Dermis blood vessel endothelial cell (primary cell): ENCODE measurements at regions not wholly inside any gene's neighbourhood (a gene's known extent, or its start where the extent isn't known, plus 50 kb on each side); places are given as distances from the start of the nearest gene placed in this dataset.
"Not testable (repeated sequence)": the region's sequence is repeated elsewhere in the genome, so short reads cannot be mapped to it uniquely, and the experiment has no call there.

Experiments
- DNase-seq: peaks from one replicate; pipeline ENCODE4 v3.0.0; 2010

GRCh38 chrX:114272096-114272686 is 311.7 kb upstream of the HTR2C start:
- DNase-seq: no peak

- not testable (repeated sequence) for DNase-seq
Observed at GRCh38 chrX:114270371-114270770, 313.5 kb upstream of the HTR2C start.

DNA sequence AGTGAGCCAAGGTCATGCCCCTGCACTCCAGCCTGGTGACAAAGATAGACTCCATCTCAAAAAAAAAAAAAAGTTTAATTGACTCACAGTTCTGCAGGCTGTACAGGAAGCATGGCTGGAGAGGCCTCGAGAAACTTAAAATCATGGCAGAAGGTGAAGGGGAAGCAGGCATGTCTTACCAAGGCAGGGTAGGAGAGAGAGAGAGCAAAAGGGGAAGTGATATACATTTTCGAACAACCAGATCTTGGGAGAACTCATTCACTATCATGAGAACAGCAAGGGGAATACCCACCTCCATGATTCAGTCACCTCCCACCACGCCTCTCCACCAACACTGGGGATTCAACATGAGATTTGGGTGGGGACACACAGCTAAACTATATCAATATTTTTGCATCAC is 315.2 kb upstream of the HTR2C start:
- no peak for DNase-seq

- no peak for DNase-seq
Observed at GRCh38 chrX:114267142-114267541, 316.7 kb upstream of the HTR2C start.

DNA sequence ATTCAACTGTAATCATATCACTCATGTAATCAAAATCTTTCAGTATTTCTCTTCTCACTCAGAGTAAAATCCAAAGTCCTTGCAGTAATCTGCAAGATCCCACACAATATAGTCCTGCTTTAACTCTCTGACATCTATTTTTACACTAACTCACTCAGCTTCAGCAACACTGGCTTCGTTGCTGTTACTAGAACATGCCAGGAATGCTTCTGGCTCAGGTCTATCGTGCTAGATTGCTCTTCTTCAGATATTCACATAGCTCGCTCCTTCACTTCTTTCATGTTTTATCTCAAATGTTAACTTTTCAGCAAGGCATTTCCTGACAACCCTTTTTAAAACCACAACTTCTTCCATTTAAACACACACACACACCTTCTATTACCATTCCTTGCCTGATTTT is 331.7 kb upstream of the HTR2C start:
- DNase-seq: no peak

DNA sequence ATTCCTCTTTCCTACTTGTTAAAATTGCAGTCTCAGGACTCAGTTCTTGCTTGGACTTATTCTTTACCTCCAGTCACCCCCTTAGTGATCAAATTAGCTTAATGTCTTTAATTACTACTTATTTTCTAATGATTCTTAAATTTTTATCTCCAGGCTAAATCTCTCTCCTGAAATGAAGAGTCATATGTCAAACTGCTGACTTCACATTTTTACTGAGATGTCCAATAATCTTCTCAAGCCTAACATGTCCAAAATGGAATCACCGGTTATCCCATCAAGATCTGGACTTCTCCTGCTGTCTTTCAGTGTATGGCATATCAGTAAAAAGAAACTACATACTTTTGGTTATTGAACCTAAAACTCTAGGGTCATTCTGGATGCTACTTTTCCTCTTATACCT is 332.3 kb upstream of the HTR2C start:
- no peak for DNase-seq

DNA sequence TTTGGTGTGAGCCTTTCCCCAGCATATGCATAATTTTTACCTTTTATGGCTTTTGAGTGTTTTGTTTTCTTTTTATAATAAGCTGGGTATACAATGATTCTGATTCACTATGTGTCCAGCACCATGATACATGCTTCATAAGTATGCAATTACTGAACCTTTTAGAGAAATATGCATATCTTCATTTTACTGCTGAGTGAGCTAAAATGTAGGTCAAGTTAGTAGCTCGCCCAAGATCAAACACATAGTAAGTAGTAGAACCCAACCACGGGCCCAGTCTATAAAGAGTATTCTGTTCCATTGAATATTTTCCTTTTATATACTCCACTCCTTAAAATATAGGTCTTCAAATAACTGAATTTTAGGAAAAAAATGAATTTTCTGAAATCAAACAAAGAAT is 362.4 kb upstream of the HTR2C start:
- no peak for DNase-seq

GRCh38 chrX:114210879-114211278 is 373.0 kb upstream of the HTR2C start:
- no peak for DNase-seq

DNA sequence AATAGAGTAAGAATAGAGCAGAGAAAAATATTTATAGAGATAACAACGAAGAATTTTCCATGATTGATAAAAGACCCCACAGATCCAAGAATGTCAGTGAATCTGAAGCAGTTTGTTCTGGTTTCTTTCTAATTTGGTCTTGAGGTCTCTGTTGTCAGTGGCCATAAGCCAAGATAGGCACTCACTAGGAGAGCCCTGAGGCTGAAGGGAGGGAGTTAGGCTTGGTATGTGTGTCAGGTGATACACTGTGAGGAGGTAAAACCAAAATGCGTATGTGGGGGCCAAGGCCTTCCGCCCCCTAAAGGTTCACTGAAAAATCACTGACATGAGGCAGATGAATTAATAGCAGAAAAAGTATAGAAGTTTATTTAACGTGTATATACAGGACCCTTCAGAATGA is 382.3 kb upstream of the HTR2C start:
- no peak for DNase-seq

- no peak for DNase-seq
Observed at GRCh38 chrX:114181195-114181594, 402.7 kb upstream of the HTR2C start.

DNA sequence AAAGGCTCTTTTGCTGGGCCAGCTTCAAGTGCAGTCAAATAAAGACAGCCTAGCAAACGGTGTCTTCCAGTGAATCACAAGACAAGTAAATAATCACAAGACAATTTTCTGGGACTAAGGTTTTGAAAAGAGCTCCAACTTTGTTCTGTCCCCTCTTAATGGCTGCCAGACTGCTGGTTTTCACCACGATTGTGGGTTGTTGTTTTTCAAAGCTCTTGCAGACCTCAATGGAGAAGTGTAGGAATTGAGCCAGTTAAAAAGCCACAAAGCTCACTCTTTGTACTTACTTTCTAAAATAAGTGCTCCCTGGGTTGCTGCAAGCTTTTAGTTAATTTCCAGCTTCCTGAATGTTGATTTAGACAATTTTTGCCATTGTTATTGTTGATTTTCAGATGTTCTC is 405.8 kb upstream of the HTR2C start:
- DNase-seq: no peak

DNA sequence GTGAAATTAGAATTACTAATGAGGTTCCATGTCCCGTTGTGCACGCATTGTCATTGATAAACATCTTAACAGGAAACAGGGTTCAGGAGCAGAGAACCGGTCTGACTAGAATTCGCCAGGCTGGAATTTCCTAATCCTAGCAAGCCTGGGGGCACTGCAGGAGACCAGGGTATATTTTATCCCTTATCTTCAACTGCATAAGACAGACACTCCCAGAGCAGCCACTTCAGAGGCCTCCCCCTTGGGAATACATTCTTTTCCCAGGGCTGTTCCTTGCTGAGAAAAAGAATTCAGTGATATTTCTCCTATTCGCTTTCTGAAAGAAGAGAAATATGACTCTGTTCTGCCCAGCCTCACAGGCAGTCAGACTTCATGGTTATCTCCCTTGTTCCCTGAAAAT is 416.6 kb upstream of the HTR2C start:
- not testable (repeated sequence) for DNase-seq

GRCh38 chrX:114166601-114167000 is 417.3 kb upstream of the HTR2C start:
- no peak for DNase-seq

- DNase-seq: no peak
Observed at GRCh38 chrX:114165537-114165936, 418.3 kb upstream of the HTR2C start.

DNA sequence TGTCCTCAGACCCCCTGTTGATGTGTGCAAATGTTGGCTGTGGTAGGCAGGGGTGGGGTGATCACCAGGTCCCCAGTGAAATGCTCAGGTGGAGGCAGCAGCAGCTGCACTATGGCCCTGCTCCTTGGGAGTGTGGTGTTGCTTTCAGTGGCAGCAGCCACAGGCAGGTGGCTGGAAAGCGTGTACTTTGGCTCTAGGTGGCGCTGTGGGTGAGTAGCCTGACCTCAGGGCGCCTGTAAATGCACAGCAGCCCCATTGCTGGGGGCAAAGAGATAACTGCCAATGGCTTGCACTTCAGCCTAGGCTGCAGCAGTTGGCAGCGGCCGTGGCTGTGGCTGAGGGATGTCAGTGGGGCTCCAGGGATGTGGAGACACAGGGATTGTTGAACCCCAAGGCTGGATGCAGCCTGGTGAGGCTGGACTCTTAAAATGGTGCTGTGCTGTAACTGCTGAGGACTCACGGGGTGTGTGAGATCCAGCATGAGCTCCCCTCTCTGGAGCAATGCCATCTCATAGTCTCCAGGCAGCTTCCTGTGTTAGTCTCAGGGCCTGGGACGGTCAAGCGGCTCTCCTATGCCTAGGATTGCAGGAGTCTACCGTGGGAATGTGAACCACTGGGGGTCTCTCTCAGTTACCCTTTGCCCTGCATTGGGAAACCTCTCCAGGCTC is 421.7 kb upstream of the HTR2C start:
- DNase-seq: no peak

GRCh38 chrX:114152801-114153200 is 431.1 kb upstream of the HTR2C start:
- no peak for DNase-seq

DNA sequence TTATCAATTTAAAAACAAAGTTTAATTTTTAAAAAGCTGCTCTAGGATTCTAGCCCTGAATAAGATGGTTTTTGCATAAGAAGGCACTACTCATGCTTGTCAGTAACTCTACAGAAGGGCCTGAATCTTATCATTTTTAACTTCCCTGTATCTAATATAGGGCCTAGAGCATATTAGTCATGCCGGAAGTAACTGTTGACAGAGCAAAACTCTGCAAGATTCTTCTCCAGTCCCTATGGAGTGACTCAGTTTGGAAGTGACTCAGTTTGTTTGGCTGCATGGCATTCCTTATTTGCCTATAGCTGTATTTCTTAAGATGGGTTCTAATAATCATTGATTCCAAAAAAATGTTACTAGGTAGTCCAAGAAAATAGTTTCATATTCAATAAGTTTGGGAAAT is 431.8 kb upstream of the HTR2C start:
- DNase-seq: peak; percentile 60

DNA sequence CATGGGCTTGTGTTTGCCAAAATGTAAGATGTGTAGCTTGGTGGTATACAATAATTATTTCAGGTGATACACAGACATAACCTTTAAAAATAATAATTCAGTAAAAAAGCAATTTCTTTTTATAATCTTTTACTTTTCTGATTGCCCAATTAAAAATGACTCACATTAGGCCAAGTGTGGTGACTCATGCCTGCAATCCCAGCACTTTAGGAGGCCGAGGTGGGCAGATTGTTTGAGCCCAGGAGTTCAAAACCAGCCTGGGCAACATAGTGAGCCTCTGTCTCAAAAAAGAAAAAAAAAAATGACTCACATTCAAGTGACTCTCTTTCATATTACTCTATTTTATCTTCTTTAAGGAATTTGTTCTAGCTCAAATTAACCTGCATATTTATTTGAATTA is 449.4 kb upstream of the HTR2C start:
- no peak for DNase-seq

GRCh38 chrX:114127411-114128025 is 456.4 kb upstream of the HTR2C start:
- no peak for DNase-seq

DNA sequence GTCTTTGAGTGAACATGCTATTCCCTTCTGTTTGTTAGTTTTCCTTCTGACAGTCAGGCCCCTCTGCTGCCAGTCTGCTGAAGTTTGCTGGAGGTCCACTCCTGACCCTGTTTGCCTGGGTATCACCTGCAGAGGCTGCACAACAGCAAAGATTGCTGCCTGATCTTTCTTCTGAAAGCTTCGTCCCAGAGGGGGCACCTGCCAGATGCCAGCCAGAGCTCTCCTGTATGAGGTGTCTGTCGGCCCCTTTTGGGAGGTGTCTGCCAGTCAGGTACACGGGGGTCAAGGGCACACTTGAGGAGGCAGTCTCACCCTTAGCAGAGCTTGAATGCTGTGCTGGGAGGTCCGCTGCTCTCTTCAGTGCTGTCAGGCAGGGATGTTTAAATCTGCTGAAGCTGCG is 456.9 kb upstream of the HTR2C start:
- no peak for DNase-seq

GRCh38 chrX:114101081-114101480 is 482.8 kb upstream of the HTR2C start:
- no peak for DNase-seq

DNA sequence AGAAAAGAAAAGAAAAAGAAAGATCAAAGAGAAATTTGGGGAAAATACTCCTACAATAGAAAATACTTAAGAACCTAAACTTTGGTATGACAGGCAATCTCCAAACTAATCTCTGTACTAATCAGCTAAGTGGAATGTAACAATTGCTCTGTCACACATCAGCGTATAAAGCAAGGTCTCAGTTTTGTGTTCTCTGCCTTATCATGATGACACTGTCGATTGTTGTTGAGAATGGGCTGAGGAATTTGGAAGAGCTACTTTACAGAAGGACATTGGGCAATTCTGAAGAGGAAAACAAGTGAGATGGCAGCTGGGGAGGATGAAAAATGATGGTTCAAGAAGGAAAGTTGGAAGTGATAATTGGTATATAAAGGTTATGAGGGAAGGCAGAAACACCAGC is 486.0 kb upstream of the HTR2C start:
- DNase-seq: no peak

DNA sequence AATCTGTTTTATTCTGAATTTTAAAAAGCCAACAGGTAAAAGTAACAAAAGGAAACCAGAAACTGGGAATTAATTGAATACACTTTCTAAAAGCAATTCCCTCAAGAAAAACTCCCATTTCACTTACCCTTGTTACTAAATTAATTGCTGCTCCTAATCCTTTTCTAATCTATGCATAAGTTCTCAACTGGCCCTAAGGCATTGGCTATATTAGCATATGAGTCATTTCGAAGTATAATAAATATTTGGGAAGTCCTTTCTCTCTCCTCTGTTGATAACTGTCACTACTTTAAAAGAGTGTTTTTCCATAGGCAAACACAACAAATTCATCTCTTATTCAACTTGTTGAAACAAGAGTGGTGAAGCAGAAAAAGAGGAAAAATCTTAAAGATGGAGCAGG is 486.5 kb upstream of the HTR2C start:
- DNase-seq: no peak

DNA sequence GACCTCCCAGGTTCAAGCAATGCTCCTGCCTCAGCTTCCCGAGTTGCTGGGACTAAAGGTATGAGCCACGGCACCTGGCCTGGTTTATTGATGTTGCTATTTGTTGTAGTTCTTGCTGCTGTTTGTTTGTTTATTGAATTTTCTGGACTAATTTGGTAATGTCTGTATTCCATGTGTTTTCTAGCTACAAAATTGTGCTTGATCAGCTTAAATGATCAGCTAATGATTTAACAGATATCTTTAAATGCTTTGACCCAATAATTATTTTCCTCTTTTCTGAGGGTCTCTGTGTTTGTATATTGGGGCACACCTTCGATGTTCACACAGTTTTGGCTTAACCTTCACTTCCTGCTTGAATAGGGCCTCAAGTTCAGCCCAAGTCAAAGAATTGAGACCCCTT is 488.1 kb upstream of the HTR2C start:
- no peak for DNase-seq

- no peak for DNase-seq
Observed at GRCh38 chrX:114087543-114087942, 496.3 kb upstream of the HTR2C start.
